ENCODE measurements at regions not wholly inside any gene's neighbourhood (a gene's known extent, or its start where the extent isn't known, plus 50 kb on each side); places are given as distances from the start of the nearest gene placed in this dataset.

- H3K36me3 ChIP-seq (ENCODE audit: control insufficient read depth, insufficient read depth, low read length): no peaks in the 10 kb centered on the region
- H3K27me3 ChIP-seq (ENCODE audit: control insufficient read depth, insufficient read depth, low read length): no peaks in the 10 kb centered on the region
- no peak for DNase-seq (ENCODE audit: low read depth)
- TF ChIP-seq, protein P1, sequence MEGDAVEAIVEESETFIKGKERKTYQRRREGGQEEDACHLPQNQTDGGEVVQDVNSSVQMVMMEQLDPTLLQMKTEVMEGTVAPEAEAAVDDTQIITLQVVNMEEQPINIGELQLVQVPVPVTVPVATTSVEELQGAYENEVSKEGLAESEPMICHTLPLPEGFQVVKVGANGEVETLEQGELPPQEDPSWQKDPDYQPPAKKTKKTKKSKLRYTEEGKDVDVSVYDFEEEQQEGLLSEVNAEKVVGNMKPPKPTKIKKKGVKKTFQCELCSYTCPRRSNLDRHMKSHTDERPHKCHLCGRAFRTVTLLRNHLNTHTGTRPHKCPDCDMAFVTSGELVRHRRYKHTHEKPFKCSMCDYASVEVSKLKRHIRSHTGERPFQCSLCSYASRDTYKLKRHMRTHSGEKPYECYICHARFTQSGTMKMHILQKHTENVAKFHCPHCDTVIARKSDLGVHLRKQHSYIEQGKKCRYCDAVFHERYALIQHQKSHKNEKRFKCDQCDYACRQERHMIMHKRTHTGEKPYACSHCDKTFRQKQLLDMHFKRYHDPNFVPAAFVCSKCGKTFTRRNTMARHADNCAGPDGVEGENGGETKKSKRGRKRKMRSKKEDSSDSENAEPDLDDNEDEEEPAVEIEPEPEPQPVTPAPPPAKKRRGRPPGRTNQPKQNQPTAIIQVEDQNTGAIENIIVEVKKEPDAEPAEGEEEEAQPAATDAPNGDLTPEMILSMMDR (IDR thresholded peaks at IDR 0.05; ENCODE audit: insufficient read depth, low read length, poor library complexity, severe bottlenecking): no peak
- no peak overlapping the region for H3K4me3 ChIP-seq (ENCODE audit: low read depth, low read length)
These were observed 122.0 kb downstream of the CARTPT start for GRCh38 chr5:71841107-71841506.

GRCh38 chr5:71843111-71843510, 124.0 kb downstream of the CARTPT start:
- H3K27me3 ChIP-seq (ENCODE audit: control insufficient read depth, insufficient read depth, low read length): no peaks in the 10 kb centered on the region
- no peak for DNase-seq (ENCODE audit: low read depth)
- TF ChIP-seq, protein P1 (IDR thresholded peaks at IDR 0.05; ENCODE audit: insufficient read depth, low read length, poor library complexity, severe bottlenecking): no peak
- H3K36me3 ChIP-seq (ENCODE audit: control insufficient read depth, insufficient read depth, low read length): no peaks in the 10 kb centered on the region
- no peak overlapping the region for H3K4me3 ChIP-seq (ENCODE audit: low read depth, low read length)

DNA sequence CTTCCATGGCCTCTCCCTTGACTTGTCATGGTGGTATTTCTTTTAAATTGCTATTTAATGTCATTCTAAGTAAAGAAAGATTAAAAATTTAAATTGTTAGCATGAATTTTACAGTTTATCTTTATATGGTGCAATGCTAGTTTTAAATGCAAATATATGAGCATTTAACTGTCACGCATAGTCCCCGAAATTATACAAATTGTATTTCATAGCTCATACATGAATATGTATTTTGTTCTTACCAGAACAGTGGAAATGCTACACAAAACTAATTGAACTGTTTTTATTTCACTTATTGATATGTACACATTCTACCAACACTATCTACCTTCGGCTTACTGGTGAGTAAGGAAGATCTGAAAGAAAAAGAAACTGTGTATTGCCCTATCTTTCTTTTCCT, 125.8 kb downstream of the CARTPT start:
- no peaks in the 10 kb centered on the region for H3K36me3 ChIP-seq (ENCODE audit: control insufficient read depth, insufficient read depth, low read length)
- DNase-seq (ENCODE audit: low read depth): no peak
- H3K27me3 ChIP-seq (ENCODE audit: control insufficient read depth, insufficient read depth, low read length): no peaks in the 10 kb centered on the region
- no peak overlapping the region for H3K4me3 ChIP-seq (ENCODE audit: low read depth, low read length)
- TF ChIP-seq, protein P1 (IDR thresholded peaks at IDR 0.05; ENCODE audit: insufficient read depth, low read length, poor library complexity, severe bottlenecking): no peak

DNA sequence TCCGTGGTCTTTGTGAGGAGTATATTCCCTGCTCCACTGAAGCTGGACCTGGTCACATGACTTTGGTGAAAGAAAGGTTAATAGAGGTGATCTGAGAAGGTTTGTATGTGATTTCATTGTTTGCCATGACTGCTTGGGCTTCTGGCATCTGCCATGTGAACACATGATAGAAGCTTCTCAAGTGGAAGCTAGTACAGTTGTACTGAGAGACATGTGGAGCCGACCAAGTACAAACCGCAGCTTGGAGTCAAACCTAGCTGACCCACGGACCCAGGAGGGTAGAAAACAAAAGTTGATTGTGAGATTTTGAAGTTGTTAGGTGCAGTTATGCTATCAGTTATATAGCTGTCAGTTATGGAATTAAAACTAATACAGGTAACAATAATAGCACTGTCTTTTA, 140.4 kb downstream of the CARTPT start:
- DNase-seq (ENCODE audit: low read depth): no peak
- TF ChIP-seq, protein P1 (IDR thresholded peaks at IDR 0.05; ENCODE audit: insufficient read depth, low read length, poor library complexity, severe bottlenecking): no peak
- Histone ChIP-seq H3K36me3 (ENCODE audit: control insufficient read depth, insufficient read depth, low read length) (no peaks in the 10 kb centered on the region), H3K4me3 (ENCODE audit: low read depth, low read length) (no peak overlapping the region), H3K27me3 (ENCODE audit: control insufficient read depth, insufficient read depth, low read length) (no peaks in the 10 kb centered on the region)

GRCh38 chr5:71860048-71860447, 141.0 kb downstream of the CARTPT start:
- H3K36me3 ChIP-seq (ENCODE audit: control insufficient read depth, insufficient read depth, low read length): no peaks in the 10 kb centered on the region
- TF ChIP-seq, protein P1 (IDR thresholded peaks at IDR 0.05; ENCODE audit: insufficient read depth, low read length, poor library complexity, severe bottlenecking): no peak
- H3K4me3 ChIP-seq (ENCODE audit: low read depth, low read length): no peak overlapping the region
- no peaks in the 10 kb centered on the region for H3K27me3 ChIP-seq (ENCODE audit: control insufficient read depth, insufficient read depth, low read length)
- DNase-seq (ENCODE audit: low read depth): no peak

DNA sequence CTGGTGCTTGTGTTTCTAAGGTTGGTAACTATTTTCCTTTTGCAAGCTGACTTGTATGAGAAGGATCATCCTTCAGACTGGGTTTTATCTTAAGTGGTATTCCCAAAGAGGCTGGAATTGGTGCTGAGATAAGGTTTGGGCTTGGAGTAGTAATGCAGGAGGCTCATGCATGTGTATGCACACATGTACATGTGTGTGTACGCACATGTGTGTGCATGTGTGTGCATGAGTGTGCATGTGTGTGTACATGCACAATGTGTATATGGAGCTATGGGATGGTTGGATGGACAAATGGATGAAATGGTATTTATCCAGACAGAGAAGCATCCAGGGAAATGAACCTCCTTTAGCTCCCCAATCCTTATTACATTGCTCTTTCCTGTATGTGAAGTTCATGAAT, 142.6 kb downstream of the CARTPT start:
- DNase-seq (ENCODE audit: low read depth): no peak
- Histone ChIP-seq H3K27me3 (ENCODE audit: control insufficient read depth, insufficient read depth, low read length) (no peaks in the 10 kb centered on the region), H3K4me3 (ENCODE audit: low read depth, low read length) (no peak overlapping the region), H3K36me3 (ENCODE audit: control insufficient read depth, insufficient read depth, low read length) (no peaks in the 10 kb centered on the region)
- TF ChIP-seq, protein P1 (IDR thresholded peaks at IDR 0.05; ENCODE audit: insufficient read depth, low read length, poor library complexity, severe bottlenecking): no peak
